ENCODE measurements at regions not wholly inside any gene's neighbourhood (a gene's known extent, or its start where the extent isn't known, plus 50 kb on each side); places are given as distances from the start of the nearest gene placed in this dataset.

- no peak for TF ChIP-seq CTCF (IDR thresholded peaks at IDR 0.05)
- TF ChIP-seq POLR2A (IDR thresholded peaks at IDR 0.05), result no peak
Observed at GRCh38 chr1:194184974-194185373, 998.6 kb upstream of the B3GALT2 start.
